Stomach (tissue), 8 donors: ENCODE measurements at regions not wholly inside any gene's neighbourhood (a gene's known extent, or its start where the extent isn't known, plus 50 kb on each side); places are given as distances from the start of the nearest gene placed in this dataset.
"Not testable (repeated sequence)": the region's sequence is repeated elsewhere in the genome, so short reads cannot be mapped to it uniquely, and the experiment has no call there.

ENCODE experiments used
- DNase-seq, 2 donors: peaks; one replicate each; pipeline versions ENCODE4 v3.0.0 to v3.0.0-alpha.2; 2013 to 2019
- H3K27ac ChIP-seq, 5 donors: fragments of 200-600 bp in 4 of 5; sonication (generic) in 4 of 5; one replicate each; pipeline ENCODE4 v1.5.1; 2013 to 2019; ENCODE audit warnings: mild to moderate bottlenecking in 1 of 5, moderate library complexity in 1 of 5
- H3K27me3 ChIP-seq, 3 donors: fragments of 200-600 bp; sonication (generic); one replicate each; pipeline ENCODE4 v1.5.1; 2017 to 2019; ENCODE audit warnings: mixed run types in 1 of 3
- H3K36me3 ChIP-seq, 4 donors: fragments of 200-600 bp; sonication (generic); 1 replicate in 3 of 4; 2 replicates in 1 of 4; pipeline ENCODE4 v1.5.1; 2016 to 2019
- H3K4me1 ChIP-seq, 4 donors: fragments of 200-600 bp; sonication (generic); one replicate each; pipeline ENCODE4 v1.5.1; 2016 to 2019
- H3K4me3 ChIP-seq, 4 donors: fragments of 200-600 bp; sonication (generic) in 3 of 4; one replicate each; pipeline ENCODE4 v1.5.1; 2016 to 2019; ENCODE audit warnings: mild to moderate bottlenecking in 1 of 4
- H3K9me3 ChIP-seq, 4 donors: fragments of 200-600 bp; sonication (generic); one replicate each; pipeline ENCODE4 v1.5.1; 2016 to 2019
- EP300 ChIP-seq: sonication (generic); formaldehyde crosslinking; IDR thresholded peaks from one replicate; pipeline ENCODE4 v1.6.1; 2017; ENCODE audit warnings: antibody characterized with exemption
- POLR2A ChIP-seq, 4 donors: fragments of 450-650 bp; IDR thresholded peaks; one replicate each; pipeline ENCODE4 v1.6.1; 2016; ENCODE audit warnings: antibody characterized with exemption in 4 of 4, control low read depth in 2 of 4, mild to moderate bottlenecking in 1 of 4, moderate library complexity in 1 of 4
- POLR2AphosphoS5 ChIP-seq, 3 donors: sonication (generic); formaldehyde crosslinking; IDR thresholded peaks; one replicate each; pipeline ENCODE4 v1.6.1; 2016; ENCODE audit warnings: antibody characterized with exemption in 3 of 3
- WGBS, 5 donors: extraction: QIAGEN DNeasy Blood & Tissue Kit in 3 of 5; methylation state at CpG; one replicate each; pipeline versions ENCODE4 v1.1.5 to v1.1.7; 2013 to 2018; 5-methylcytosine and 5-hydroxymethylcytosine counted together
- intact Hi-C: fragments of 100-400 bp; cut with DNase I; formaldehyde crosslinking; loops from one replicate; pipeline ENCODE4 v1.15.1; 2023; ENCODE audit warnings: low total_unique reads
- TF ChIP-seq, protein P1 (sequence below), 7 experiments: fragments of 450-650 bp in 4 of 7; fragments of 200-600 bp in 3 of 7; sonication (generic) in 3 of 7; IDR thresholded peaks; one replicate each; pipeline ENCODE4 v1.5.1; 2016 to 2019; ENCODE audit warnings: antibody characterized with exemption in 7 of 7, control low read depth in 2 of 7, mild to moderate bottlenecking in 1 of 7
- donor health status: healthy with polysubstance abuse.
- donor health status: Bipolar disorder and iron deficiency.
- donor health status: healthy.

DNA sequence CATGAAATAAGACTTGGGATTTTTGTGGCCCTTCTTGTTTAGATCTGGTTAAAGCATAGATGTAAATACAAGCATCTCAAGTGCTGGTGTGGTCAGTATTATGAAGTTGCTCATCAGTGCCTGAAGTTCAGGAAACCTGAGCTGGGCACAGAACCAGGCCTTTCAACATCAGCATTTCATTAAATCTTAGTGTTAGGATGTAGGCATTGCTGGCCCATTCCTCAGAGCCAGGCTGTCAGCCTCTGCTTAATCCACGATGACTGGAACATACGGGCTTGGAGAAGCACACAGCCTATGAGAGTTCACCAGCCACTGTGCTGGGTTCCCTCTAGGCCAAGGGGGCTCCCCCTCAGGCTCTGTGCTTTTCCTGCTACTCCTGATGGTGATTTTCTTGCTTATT is 270.2 kb downstream of the EN1 start:
- 27 to 60% (median 56%) methylated on average over 2 of the region's 2 CpGs for WGBS, 5 donors
- Histone ChIP-seq H3K36me3 (no peaks in the 10 kb centered on the region), H3K9me3 (no peaks in the 10 kb centered on the region), H3K27me3 (peaks cover 0 to 9% (median 0%) of the 10 kb centered on the region in 3 donors), H3K4me1 (no peaks in the 10 kb centered on the region), H3K4me3 (no peak overlapping the region), H3K27ac (no peak overlapping the region)
- TF ChIP-seq POLR2A (IDR thresholded peaks at IDR 0.05) (no peak), POLR2AphosphoS5 (IDR thresholded peaks at IDR 0.05) (no peak), EP300 (no peak)
- TF ChIP-seq, protein P1, sequence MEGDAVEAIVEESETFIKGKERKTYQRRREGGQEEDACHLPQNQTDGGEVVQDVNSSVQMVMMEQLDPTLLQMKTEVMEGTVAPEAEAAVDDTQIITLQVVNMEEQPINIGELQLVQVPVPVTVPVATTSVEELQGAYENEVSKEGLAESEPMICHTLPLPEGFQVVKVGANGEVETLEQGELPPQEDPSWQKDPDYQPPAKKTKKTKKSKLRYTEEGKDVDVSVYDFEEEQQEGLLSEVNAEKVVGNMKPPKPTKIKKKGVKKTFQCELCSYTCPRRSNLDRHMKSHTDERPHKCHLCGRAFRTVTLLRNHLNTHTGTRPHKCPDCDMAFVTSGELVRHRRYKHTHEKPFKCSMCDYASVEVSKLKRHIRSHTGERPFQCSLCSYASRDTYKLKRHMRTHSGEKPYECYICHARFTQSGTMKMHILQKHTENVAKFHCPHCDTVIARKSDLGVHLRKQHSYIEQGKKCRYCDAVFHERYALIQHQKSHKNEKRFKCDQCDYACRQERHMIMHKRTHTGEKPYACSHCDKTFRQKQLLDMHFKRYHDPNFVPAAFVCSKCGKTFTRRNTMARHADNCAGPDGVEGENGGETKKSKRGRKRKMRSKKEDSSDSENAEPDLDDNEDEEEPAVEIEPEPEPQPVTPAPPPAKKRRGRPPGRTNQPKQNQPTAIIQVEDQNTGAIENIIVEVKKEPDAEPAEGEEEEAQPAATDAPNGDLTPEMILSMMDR (IDR thresholded peaks at IDR 0.05) = no peak
- intact Hi-C loops = no loop called here
- DNase-seq = no peak

DNA sequence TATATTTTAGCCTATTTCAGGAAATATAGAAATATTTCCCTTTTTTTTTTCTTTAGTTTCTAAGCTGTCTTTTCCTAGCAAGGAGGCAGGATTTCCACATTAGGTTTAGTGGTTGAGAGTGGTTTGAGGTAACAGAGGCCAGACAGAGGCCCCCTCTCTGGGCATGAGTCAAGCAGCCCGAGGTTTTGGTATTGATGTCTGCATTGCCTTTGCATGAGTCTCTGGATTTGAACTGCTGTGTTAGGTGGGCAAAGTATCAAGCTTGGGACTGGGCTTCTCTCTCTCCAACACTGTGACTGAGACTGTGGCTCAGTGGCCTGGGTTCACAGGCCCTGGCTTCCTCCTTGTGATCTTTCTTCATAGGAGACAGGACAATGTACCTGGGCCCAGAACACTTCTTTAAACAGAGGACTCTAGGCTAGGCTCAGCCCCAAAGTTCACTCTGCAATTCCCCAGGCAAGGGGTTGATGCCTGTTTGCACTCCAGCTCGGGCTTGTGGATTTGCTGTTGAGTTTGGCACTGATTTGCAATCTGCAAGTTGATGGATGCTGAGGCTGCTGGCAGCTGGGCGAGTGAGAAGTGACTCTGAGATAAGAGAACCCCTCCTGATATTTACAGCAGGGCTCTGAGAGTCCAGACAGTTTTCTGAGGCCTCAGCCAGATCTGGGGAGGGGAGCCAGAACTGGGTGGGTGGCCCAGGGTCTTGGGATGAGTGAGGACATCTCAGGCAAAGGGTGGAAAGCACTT is 271.2 kb downstream of the EN1 start:
- H3K4me3 ChIP-seq = no peak overlapping the region
- DNase-seq = no peak
- 22 to 39% (median 31%) methylated on average over 3 of the region's 3 CpGs for WGBS, 5 donors
- intact Hi-C loops = no loop called here
- no peaks in the 10 kb centered on the region for H3K9me3 ChIP-seq
- H3K36me3 ChIP-seq = no peaks in the 10 kb centered on the region
- TF ChIP-seq POLR2AphosphoS5 (IDR thresholded peaks at IDR 0.05) (no peak), POLR2A (IDR thresholded peaks at IDR 0.05) (no peak), EP300 (no peak)
- TF ChIP-seq, protein P1 (IDR thresholded peaks at IDR 0.05) = no peak
- H3K27ac ChIP-seq = no peak overlapping the region
- peaks cover 0 to 9% (median 3%) of the 10 kb centered on the region in 3 donors for H3K27me3 ChIP-seq
- H3K4me1 ChIP-seq = no peaks in the 10 kb centered on the region

DNA sequence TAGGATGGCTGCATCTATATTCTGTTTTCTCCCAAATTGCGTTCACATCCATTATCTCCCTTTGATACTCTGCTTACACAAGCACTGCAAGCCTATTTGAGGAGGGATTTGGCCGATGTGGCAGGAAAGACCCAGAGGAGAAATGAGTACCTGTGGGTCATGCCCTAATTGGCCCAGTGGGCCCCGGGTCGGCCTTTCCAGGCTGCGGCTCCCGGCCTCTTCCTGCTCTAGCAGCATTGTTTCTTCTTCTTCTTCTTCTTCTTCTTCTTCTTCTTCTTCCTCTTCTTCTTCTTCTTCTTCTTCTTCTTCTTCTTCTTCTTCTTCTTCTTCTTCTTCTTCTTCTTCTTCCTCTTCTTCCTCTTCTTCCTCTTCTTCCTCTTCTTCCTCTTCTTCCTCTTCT is 275.1 kb downstream of the EN1 start:
- H3K27me3 ChIP-seq, intact Hi-C loops, DNase-seq, H3K9me3 ChIP-seq, H3K27ac ChIP-seq, H3K4me1 ChIP-seq, H3K36me3 ChIP-seq, H3K4me3 ChIP-seq: not testable (repeated sequence)
- 88 to 92% (median 89%) methylated on average over 6 of the region's 6 CpGs for WGBS, 5 donors

DNA sequence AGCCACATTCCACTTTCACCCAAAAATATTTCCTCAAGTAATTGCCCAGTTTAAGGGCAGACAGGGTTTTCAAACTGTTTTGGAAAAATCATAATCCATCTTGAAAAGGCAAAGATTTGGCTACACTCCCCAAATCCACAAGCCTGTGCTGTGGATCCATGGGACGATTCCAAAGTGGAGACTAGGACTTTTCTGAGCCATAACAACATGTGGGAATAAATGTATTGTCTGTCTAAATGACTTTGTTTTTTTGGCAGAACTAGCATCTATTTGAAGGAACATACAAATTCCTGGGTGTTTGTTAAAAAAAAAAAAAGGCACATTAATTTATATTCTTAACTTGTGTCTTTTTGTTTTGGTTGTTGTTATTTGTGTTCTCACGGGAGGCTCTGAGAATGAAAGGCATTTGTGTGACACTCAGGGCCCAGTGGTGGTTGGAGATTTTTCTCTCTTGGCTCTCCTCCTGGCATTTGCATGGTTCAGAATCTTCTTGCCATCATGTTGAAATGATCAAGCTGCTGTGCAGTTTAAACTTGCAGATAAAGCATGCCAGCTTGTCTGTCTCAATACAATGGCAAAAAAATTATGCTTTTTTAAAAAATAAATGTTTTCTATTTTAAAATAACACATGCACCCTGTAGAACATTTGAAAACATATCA is 277.4 kb downstream of the EN1 start:
- H3K9me3 ChIP-seq = no peaks in the 10 kb centered on the region
- peak in 1 of 2 donors; percentile 15 for DNase-seq
- 48 to 63% (median 54%) methylated on average over 2 of the region's 2 CpGs for WGBS, 5 donors
- H3K27ac ChIP-seq = no peak overlapping the region
- intact Hi-C loops = no loop called here
- no peaks in the 10 kb centered on the region for H3K36me3 ChIP-seq
- TF ChIP-seq POLR2AphosphoS5 (IDR thresholded peaks at IDR 0.05) (no peak), EP300 (no peak)
- peaks cover 0 to 10% (median 0%) of the 10 kb centered on the region in 4 donors for H3K4me1 ChIP-seq
- H3K27me3 ChIP-seq = peaks cover 0 to 3% (median 2%) of the 10 kb centered on the region in 3 donors
- H3K4me3 ChIP-seq = no peak overlapping the region

DNA sequence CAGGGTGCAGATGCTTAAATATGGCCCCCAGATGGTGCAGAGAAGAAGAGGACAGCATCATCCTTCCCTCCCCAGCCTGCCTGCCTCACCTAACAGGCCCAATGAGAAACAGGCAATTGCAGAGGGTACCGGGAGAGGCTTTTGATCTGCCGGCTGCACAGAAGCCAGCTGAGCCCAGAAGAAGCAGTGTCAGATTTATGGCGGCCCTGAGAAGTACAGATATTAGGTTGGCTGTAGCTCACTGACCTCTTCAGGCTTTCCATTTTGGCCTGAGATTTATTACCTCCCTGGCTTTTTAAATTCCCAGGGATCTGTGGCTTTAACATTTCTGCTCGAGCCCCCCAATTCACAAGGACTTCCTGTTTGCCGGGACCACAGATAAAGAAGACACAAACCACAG is 278.7 kb downstream of the EN1 start:
- no peak overlapping the region for H3K4me3 ChIP-seq
- TF ChIP-seq POLR2AphosphoS5 (IDR thresholded peaks at IDR 0.05) (no peak), POLR2A (IDR thresholded peaks at IDR 0.05) (no peak), EP300 (no peak)
- TF ChIP-seq, protein P1 (IDR thresholded peaks at IDR 0.05) = no peak
- no peak for DNase-seq
- peaks cover 0 to 7% (median 3%) of the 10 kb centered on the region in 3 donors for H3K27me3 ChIP-seq
- no peak overlapping the region for H3K27ac ChIP-seq
- 42 to 59% (median 46%) methylated on average over 5 of the region's 5 CpGs for WGBS, 5 donors
- H3K36me3 ChIP-seq = no peaks in the 10 kb centered on the region
- H3K4me1 ChIP-seq = peaks cover 0 to 10% (median 0%) of the 10 kb centered on the region in 4 donors
- H3K9me3 ChIP-seq = no peaks in the 10 kb centered on the region
- intact Hi-C loops = no loop called here
